ENCODE measurements at regions not wholly inside any gene's neighbourhood (a gene's known extent, or its start where the extent isn't known, plus 50 kb on each side); places are given as distances from the start of the nearest gene placed in this dataset.

DNA sequence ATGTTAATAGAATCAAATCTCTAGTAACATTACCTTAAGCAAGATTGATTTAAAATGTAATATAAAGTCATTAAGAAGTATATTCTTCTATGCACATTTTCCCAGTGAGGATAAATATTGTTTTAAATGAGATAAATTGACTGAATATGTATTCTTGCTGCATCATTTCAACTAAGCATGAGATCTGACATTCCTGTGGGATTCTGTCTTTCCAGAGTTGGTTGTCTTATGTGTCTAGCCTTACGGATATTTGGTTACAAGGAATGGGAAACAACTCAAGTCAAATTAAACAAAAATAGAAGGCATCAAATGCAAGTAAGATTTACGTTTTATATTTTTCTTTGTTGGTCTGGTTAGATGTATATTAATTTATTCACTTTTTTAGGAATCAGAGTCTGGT lies 287.5 kb downstream of the PTGER3 start:
- H3K9me3 ChIP-seq, result no peaks in the 10 kb centered on the region
- no peaks in the 10 kb centered on the region for H3K36me3 ChIP-seq
- no peak for DNase-seq
- H3K27me3 ChIP-seq, result no peaks in the 10 kb centered on the region
- WGBS, 2 donors (ENCODE audit: low coverage in 1 of 2), result 45 to 57% methylated on average over 2 of the region's 2 CpGs
- TF ChIP-seq, protein P1, sequence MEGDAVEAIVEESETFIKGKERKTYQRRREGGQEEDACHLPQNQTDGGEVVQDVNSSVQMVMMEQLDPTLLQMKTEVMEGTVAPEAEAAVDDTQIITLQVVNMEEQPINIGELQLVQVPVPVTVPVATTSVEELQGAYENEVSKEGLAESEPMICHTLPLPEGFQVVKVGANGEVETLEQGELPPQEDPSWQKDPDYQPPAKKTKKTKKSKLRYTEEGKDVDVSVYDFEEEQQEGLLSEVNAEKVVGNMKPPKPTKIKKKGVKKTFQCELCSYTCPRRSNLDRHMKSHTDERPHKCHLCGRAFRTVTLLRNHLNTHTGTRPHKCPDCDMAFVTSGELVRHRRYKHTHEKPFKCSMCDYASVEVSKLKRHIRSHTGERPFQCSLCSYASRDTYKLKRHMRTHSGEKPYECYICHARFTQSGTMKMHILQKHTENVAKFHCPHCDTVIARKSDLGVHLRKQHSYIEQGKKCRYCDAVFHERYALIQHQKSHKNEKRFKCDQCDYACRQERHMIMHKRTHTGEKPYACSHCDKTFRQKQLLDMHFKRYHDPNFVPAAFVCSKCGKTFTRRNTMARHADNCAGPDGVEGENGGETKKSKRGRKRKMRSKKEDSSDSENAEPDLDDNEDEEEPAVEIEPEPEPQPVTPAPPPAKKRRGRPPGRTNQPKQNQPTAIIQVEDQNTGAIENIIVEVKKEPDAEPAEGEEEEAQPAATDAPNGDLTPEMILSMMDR (IDR thresholded peaks at IDR 0.05), result no peak
- TF ChIP-seq POLR2A (IDR thresholded peaks at IDR 0.05), result no peak
- no peak for TF ChIP-seq EP300 (IDR thresholded peaks at IDR 0.05; ENCODE audit: low read depth)
- TF ChIP-seq POLR2AphosphoS5 (IDR thresholded peaks at IDR 0.05), result no peak
- in situ Hi-C loops (cut with MboI; ENCODE audit: low pct_ligation_motif_present in 1 of 4, low pct_unique_long_range_greater_than_20kb in 1 of 4, low sequenced_read_pairs in 3 of 4), result no loop called here
- intact Hi-C loops (cut with DNase I; ENCODE audit: low total_unique reads), result no loop called here
- no peak overlapping the region for H3K4me3 ChIP-seq
- no peaks in the 10 kb centered on the region for H3K4me1 ChIP-seq
- H3K27ac ChIP-seq, result no peak overlapping the region

DNA sequence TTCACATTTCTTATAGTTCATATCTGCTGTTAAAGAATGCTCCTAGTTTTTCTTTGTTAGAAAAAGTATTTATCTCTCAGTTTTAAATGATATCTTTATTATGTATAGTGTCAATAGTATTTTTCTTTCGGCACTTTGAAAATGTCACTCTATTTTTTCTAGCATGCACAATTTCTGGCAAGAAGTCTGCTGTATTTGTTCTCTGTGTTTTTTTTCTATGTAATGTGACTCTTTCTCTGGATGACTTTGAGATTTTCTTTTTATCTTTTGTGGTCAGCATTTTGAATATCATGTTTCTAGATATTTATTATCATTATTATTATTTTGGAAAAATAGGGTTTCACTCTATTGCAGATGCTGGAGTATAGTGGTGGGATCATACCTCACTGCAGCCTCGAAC lies 285.2 kb downstream of the PTGER3 start:
- no peak for DNase-seq
- Histone ChIP-seq H3K27me3 (no peaks in the 10 kb centered on the region), H3K4me1 (no peaks in the 10 kb centered on the region), H3K9me3 (no peaks in the 10 kb centered on the region), H3K27ac (no peak overlapping the region), H3K4me3 (no peak overlapping the region), H3K36me3 (no peaks in the 10 kb centered on the region)
- 76 to 100% methylated on average over 1 to 2 of the region's 2 CpGs for WGBS, 2 donors (ENCODE audit: low coverage in 1 of 2)
- intact Hi-C loops (cut with DNase I; ENCODE audit: low total_unique reads), result no loop called here
- in situ Hi-C loops (cut with MboI; ENCODE audit: low pct_ligation_motif_present in 1 of 4, low pct_unique_long_range_greater_than_20kb in 1 of 4, low sequenced_read_pairs in 3 of 4), result no loop called here
- TF ChIP-seq POLR2AphosphoS5 (IDR thresholded peaks at IDR 0.05) (no peak), EP300 (IDR thresholded peaks at IDR 0.05; ENCODE audit: low read depth) (no peak), POLR2A (IDR thresholded peaks at IDR 0.05) (no peak)
- TF ChIP-seq, protein P1 (IDR thresholded peaks at IDR 0.05), result no peak

DNA sequence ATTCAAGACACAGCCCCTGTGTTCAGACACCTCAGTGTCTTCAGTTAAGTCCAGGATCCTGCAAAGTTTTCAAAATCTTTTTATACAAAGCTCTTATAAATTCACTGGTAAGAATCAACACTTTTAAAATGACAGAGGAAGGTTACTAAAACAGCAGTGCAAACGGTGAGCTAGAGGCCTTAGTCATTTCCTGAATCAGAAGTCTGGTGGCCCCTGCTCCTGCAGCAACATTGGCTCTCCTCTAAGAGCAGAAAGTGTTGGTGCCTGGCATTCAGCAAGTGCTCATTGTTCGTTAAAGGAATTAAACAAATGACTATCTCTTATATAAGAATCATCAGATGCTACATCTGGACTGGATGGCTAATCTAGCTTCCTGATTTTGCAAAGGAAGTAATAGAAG lies 282.9 kb downstream of the PTGER3 start:
- TF ChIP-seq POLR2AphosphoS5 (IDR thresholded peaks at IDR 0.05) (no peak), EP300 (IDR thresholded peaks at IDR 0.05; ENCODE audit: low read depth) (no peak), POLR2A (IDR thresholded peaks at IDR 0.05) (no peak)
- TF ChIP-seq, protein P1 (IDR thresholded peaks at IDR 0.05), result no peak
- in situ Hi-C loops (cut with MboI; ENCODE audit: low pct_ligation_motif_present in 1 of 4, low pct_unique_long_range_greater_than_20kb in 1 of 4, low sequenced_read_pairs in 3 of 4), result no loop called here
- H3K27me3 ChIP-seq, result no peaks in the 10 kb centered on the region

DNA sequence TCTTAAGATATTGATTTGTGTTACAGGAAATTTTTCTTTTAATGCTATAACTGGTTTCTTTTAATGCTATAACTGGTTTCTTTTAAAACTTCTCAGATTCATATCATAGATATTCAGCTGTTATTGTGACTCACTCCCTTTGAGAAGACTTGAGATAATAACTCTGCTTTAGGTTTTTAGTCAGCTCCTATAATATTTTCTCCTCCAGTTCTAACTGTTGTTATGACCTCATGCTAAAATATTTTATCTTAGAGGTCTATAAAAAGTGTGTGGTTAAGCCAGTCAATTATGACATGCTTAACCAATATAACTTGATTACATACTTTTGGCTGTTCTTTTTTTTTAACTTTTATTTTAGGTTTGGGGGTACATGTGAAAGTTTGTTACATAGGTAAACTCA lies 280.2 kb downstream of the PTGER3 start:
- DNase-seq, result no peak
- no peak overlapping the region for H3K4me3 ChIP-seq
- no peaks in the 10 kb centered on the region for H3K4me1 ChIP-seq
- TF ChIP-seq, protein P1 (IDR thresholded peaks at IDR 0.05), result no peak
- no peak for TF ChIP-seq POLR2AphosphoS5 (IDR thresholded peaks at IDR 0.05)
- TF ChIP-seq EP300 (IDR thresholded peaks at IDR 0.05; ENCODE audit: low read depth), result no peak
- TF ChIP-seq POLR2A (IDR thresholded peaks at IDR 0.05), result no peak
- H3K9me3 ChIP-seq, result peaks cover 0 to 7% of the 10 kb centered on the region in 2 donors
- in situ Hi-C loops (cut with MboI; ENCODE audit: low pct_ligation_motif_present in 1 of 4, low pct_unique_long_range_greater_than_20kb in 1 of 4, low sequenced_read_pairs in 3 of 4) (no loop called here), intact Hi-C loops (cut with DNase I; ENCODE audit: low total_unique reads) (no loop called here)
- no peaks in the 10 kb centered on the region for H3K36me3 ChIP-seq
- no peaks in the 10 kb centered on the region for H3K27me3 ChIP-seq
- no peak overlapping the region for H3K27ac ChIP-seq

More for the DNA sequence above, 282.9 kb downstream of the PTGER3 start:
- intact Hi-C loops (cut with DNase I; ENCODE audit: low total_unique reads), result no loop called here
- Histone ChIP-seq H3K9me3 (no peaks in the 10 kb centered on the region), H3K4me1 (no peaks in the 10 kb centered on the region), H3K27ac (no peak overlapping the region), H3K36me3 (no peaks in the 10 kb centered on the region), H3K4me3 (no peak overlapping the region)
- 51% methylated on average over 2 of the region's 2 CpGs; no CpG with 5 or more reads in 1 of the 2 donors for WGBS, 2 donors (ENCODE audit: low coverage in 1 of 2)
- DNase-seq, result no peak
